ENCODE measurements at regions not wholly inside any gene's neighbourhood (a gene's known extent, or its start where the extent isn't known, plus 50 kb on each side); places are given as distances from the start of the nearest gene placed in this dataset.
A peak's percentile ranks its signal among the peaks of the same experiment; 100 is the strongest.

- H3K36me3 ChIP-seq: no peaks in the 10 kb centered on the region
- peak in 1 of 2 donors; percentile 65 for DNase-seq
Measured at GRCh38 chr22:23401111-23401909, 178.8 kb downstream of the IGLL1 start.

GRCh38 chr22:23400286-23400981, 179.7 kb downstream of the IGLL1 start:
- Histone ChIP-seq H3K27me3 (peaks cover 0 to 48% of the 10 kb centered on the region in 2 donors), H3K4me3 (no peak overlapping the region)

More at GRCh38 chr22:23401111-23401909, 178.8 kb downstream of the IGLL1 start:
- peaks cover 0 to 12% (median 6%) of the 10 kb centered on the region in 4 donors for H3K4me1 ChIP-seq
- TF ChIP-seq CTCF (IDR thresholded peaks at IDR 0.05): no peak
- H3K27ac ChIP-seq: no peak overlapping the region
- peaks cover 0 to 50% of the 10 kb centered on the region in 2 donors for H3K27me3 ChIP-seq
- no peak overlapping the region for H3K4me3 ChIP-seq
- intact Hi-C loops (cut with DNase I; ENCODE audit: low total_unique reads): no loop called here
- no peaks in the 10 kb centered on the region for H3K9me3 ChIP-seq

GRCh38 chr22:23399367-23400285, 180.5 kb downstream of the IGLL1 start:
- peak in 1 of 2 donors; percentile 61 for DNase-seq
- Histone ChIP-seq H3K9me3 (no peaks in the 10 kb centered on the region), H3K4me1 (peaks cover 0 to 12% (median 6%) of the 10 kb centered on the region in 4 donors), H3K27me3 (peaks cover 0 to 40% of the 10 kb centered on the region in 2 donors), H3K36me3 (no peaks in the 10 kb centered on the region), H3K4me3 (no peak overlapping the region), H3K27ac (no peak overlapping the region)
- TF ChIP-seq CTCF (IDR thresholded peaks at IDR 0.05): no peak
- intact Hi-C loops (cut with DNase I; ENCODE audit: low total_unique reads): no loop called here

More at GRCh38 chr22:23400286-23400981, 179.7 kb downstream of the IGLL1 start:
- intact Hi-C loops (cut with DNase I; ENCODE audit: low total_unique reads): no loop called here
- H3K36me3 ChIP-seq: no peaks in the 10 kb centered on the region
- no peaks in the 10 kb centered on the region for H3K9me3 ChIP-seq
- peak in 1 of 2 donors; percentile 55 for DNase-seq
- no peak for TF ChIP-seq CTCF (IDR thresholded peaks at IDR 0.05)
- peaks cover 0 to 12% (median 6%) of the 10 kb centered on the region in 4 donors for H3K4me1 ChIP-seq
- H3K27ac ChIP-seq: no peak overlapping the region

- no peaks in the 10 kb centered on the region for H3K9me3 ChIP-seq
- intact Hi-C loops (cut with DNase I; ENCODE audit: low total_unique reads): no loop called here
- no peak for DNase-seq
Measured at GRCh38 chr22:23398701-23399366, 181.3 kb downstream of the IGLL1 start.

More at GRCh38 chr22:23398701-23399366, 181.3 kb downstream of the IGLL1 start:
- no peak for TF ChIP-seq CTCF (IDR thresholded peaks at IDR 0.05)
- Histone ChIP-seq H3K4me3 (no peak overlapping the region), H3K27ac (no peak overlapping the region), H3K36me3 (no peaks in the 10 kb centered on the region), H3K27me3 (peaks cover 0 to 32% of the 10 kb centered on the region in 2 donors), H3K4me1 (peaks cover 0 to 12% (median 6%) of the 10 kb centered on the region in 4 donors)

Data from tibial artery (tissue), 4 donors.